Endodermal cell (in vitro differentiated cells): ENCODE measurements at regions not wholly inside any gene's neighbourhood (a gene's known extent, or its start where the extent isn't known, plus 50 kb on each side); places are given as distances from the start of the nearest gene placed in this dataset.

Experiments
- DNase-seq: peaks from one replicate; pipeline ENCODE4 v3.0.0-alpha.2; 2017
- H3K27ac ChIP-seq: 2 replicates; pipeline ENCODE4 v1.5.1; 2013; ENCODE audit warnings: mild to moderate bottlenecking, low read depth, low read length, moderate library complexity
- H3K27me3 ChIP-seq: 2 replicates; pipeline ENCODE4 v1.6.1; 2013; ENCODE audit warnings: mild to moderate bottlenecking, low read length, moderate library complexity; ENCODE audit not compliant: insufficient read depth, control insufficient read depth, poor library complexity, severe bottlenecking
- H3K36me3 ChIP-seq: 2 replicates; pipeline ENCODE4 v1.7.0; 2013; ENCODE audit warnings: mild to moderate bottlenecking, low read length, moderate library complexity; ENCODE audit not compliant: control insufficient read depth, insufficient read depth
- H3K4me1 ChIP-seq: one replicate; pipeline ENCODE4 v1.7.0; 2013; ENCODE audit warnings: low read length; ENCODE audit not compliant: control insufficient read depth, insufficient read depth
- H3K4me3 ChIP-seq: 2 replicates; pipeline ENCODE4 v1.5.1; 2013; ENCODE audit warnings: mild to moderate bottlenecking, low read length, moderate library complexity
- H3K9ac ChIP-seq: 2 replicates; pipeline ENCODE4 v1.6.1; 2013; ENCODE audit warnings: mild to moderate bottlenecking, low read length, moderate library complexity; ENCODE audit not compliant: poor library complexity, severe bottlenecking; ENCODE audit errors: extremely low read depth
- H3K9me3 ChIP-seq: 2 replicates; pipeline ENCODE4 v1.6.1; 2013; ENCODE audit warnings: mild to moderate bottlenecking, low read length, moderate library complexity; ENCODE audit not compliant: control insufficient read depth
- H3K27ac Mint-ChIP-seq: 2 replicates; pipeline ENCODE4 v1.8.0; 2020; ENCODE audit warnings: mixed read lengths
- H3K27me3 Mint-ChIP-seq: 2 replicates; pipeline ENCODE4 v1.8.0; 2021; ENCODE audit warnings: mild to moderate bottlenecking, mixed read lengths; ENCODE audit not compliant: insufficient read depth
- H3K36me3 Mint-ChIP-seq: 2 replicates; pipeline ENCODE4 v1.8.0; 2020; ENCODE audit warnings: low read depth, mixed read lengths
- H3K4me1 Mint-ChIP-seq: 2 replicates; pipeline ENCODE4 v1.8.0; 2020; ENCODE audit warnings: mixed read lengths
- H3K4me3 Mint-ChIP-seq: 2 replicates; pipeline ENCODE4 v1.8.0; 2020; ENCODE audit warnings: mild to moderate bottlenecking, moderate library complexity, mixed read lengths
- H3K9me3 Mint-ChIP-seq: 2 replicates; pipeline ENCODE4 v1.8.0; 2020; ENCODE audit warnings: mild to moderate bottlenecking, mixed read lengths
- WGBS, 2 experiments: methylation state at CpG; one replicate each; pipeline versions ENCODE4 v1.1.5 to v1.1.7; 2013; ENCODE audit warnings: missing lambda C conversion rate in 2 of 2, mixed read lengths in 1 of 2; ENCODE audit not compliant: insufficient coverage in 1 of 2, insufficient read length in 1 of 2; 5-methylcytosine and 5-hydroxymethylcytosine counted together
- TF ChIP-seq, protein P1 (sequence below): fragments of 200-600 bp; sonication (generic); conservative IDR thresholded peaks from 2 replicates; pipeline ENCODE4 v1.5.0; 2021; ENCODE audit warnings: antibody characterized with exemption, mild to moderate bottlenecking

- H3K27ac ChIP-seq: no peak overlapping the region
- 88 to 98% methylated on average over 2 of the region's 2 CpGs for WGBS, 2 experiments
- H3K27me3 ChIP-seq: no peaks in the 10 kb centered on the region
- peak; percentile 6 for DNase-seq
- Mint-ChIP-seq H3K27ac (no peak overlapping the region), H3K36me3 (no peaks in the 10 kb centered on the region), H3K4me3 (no peak overlapping the region), H3K9me3 (peaks cover under 1% of the 10 kb centered on the region), H3K27me3 (peaks cover 4% of the 10 kb centered on the region), H3K4me1 (peaks cover 20% of the 10 kb centered on the region)
- no peak overlapping the region for H3K9ac ChIP-seq
- TF ChIP-seq, protein P1, sequence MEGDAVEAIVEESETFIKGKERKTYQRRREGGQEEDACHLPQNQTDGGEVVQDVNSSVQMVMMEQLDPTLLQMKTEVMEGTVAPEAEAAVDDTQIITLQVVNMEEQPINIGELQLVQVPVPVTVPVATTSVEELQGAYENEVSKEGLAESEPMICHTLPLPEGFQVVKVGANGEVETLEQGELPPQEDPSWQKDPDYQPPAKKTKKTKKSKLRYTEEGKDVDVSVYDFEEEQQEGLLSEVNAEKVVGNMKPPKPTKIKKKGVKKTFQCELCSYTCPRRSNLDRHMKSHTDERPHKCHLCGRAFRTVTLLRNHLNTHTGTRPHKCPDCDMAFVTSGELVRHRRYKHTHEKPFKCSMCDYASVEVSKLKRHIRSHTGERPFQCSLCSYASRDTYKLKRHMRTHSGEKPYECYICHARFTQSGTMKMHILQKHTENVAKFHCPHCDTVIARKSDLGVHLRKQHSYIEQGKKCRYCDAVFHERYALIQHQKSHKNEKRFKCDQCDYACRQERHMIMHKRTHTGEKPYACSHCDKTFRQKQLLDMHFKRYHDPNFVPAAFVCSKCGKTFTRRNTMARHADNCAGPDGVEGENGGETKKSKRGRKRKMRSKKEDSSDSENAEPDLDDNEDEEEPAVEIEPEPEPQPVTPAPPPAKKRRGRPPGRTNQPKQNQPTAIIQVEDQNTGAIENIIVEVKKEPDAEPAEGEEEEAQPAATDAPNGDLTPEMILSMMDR: no peak
- H3K4me1 ChIP-seq: peaks cover 13% of the 10 kb centered on the region
- H3K4me3 ChIP-seq: no peak overlapping the region
- no peaks in the 10 kb centered on the region for H3K36me3 ChIP-seq
- no peaks in the 10 kb centered on the region for H3K9me3 ChIP-seq
These were observed 264.1 kb downstream of the CBLN1 start for GRCh38 chr16:49017501-49017900.

DNA sequence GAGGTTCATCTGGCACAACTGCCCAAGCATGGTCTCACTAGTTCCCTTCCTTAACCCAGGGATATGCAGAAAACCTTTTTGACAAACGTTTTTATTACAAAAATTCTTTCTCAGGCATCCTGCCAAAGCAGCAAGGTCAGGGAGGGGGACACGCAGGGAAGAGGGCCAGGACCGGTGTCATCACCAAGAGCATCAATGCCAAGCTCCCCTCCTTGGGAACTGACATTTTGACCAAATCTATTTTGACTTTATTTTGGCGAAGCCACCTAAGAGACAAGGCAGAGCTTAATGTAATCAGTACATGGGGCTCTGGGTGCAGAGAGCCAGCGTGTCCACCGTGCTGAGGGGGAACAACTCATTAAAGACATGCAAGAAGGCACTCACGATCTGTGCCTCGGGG lies 265.2 kb downstream of the CBLN1 start:
- Mint-ChIP-seq H3K27me3 (peaks cover 4% of the 10 kb centered on the region), H3K27ac (no peak overlapping the region), H3K9me3 (peaks cover 2% of the 10 kb centered on the region), H3K4me1 (peaks cover 25% of the 10 kb centered on the region), H3K36me3 (no peaks in the 10 kb centered on the region), H3K4me3 (no peak overlapping the region)
- Histone ChIP-seq H3K4me3 (no peak overlapping the region), H3K27ac (no peak overlapping the region), H3K4me1 (peaks cover 19% of the 10 kb centered on the region), H3K9me3 (no peaks in the 10 kb centered on the region), H3K9ac (no peak overlapping the region), H3K27me3 (no peaks in the 10 kb centered on the region), H3K36me3 (no peaks in the 10 kb centered on the region)
- TF ChIP-seq, protein P1: no peak
- 91 to 98% methylated on average over 5 to 8 of the region's 8 CpGs for WGBS, 2 experiments
- DNase-seq: peak; percentile 14

- H3K4me3 Mint-ChIP-seq: no peak overlapping the region
- H3K9me3 ChIP-seq: no peaks in the 10 kb centered on the region
- H3K27ac Mint-ChIP-seq: no peak overlapping the region
- peaks cover 2% of the 10 kb centered on the region for H3K9me3 Mint-ChIP-seq
- H3K36me3 Mint-ChIP-seq: no peaks in the 10 kb centered on the region
- no peaks in the 10 kb centered on the region for H3K36me3 ChIP-seq
- H3K4me3 ChIP-seq: no peak overlapping the region
- H3K4me1 ChIP-seq: peaks cover 17% of the 10 kb centered on the region
- H3K27ac ChIP-seq: no peak overlapping the region
- WGBS, 2 experiments: 50% methylated on average over 6 of the region's 6 CpGs; no CpG with 5 or more reads in 1 of the 2 experiments
- peaks cover 4% of the 10 kb centered on the region for H3K27me3 Mint-ChIP-seq
- TF ChIP-seq, protein P1: no peak
- no peaks in the 10 kb centered on the region for H3K27me3 ChIP-seq
- H3K4me1 Mint-ChIP-seq: peaks cover 22% of the 10 kb centered on the region
- H3K9ac ChIP-seq: no peak overlapping the region
- peak; percentile 72 for DNase-seq
These were observed 266.4 kb downstream of the CBLN1 start for GRCh38 chr16:49015225-49015592.
